Panc1 (cell line): ENCODE measurements at regions not wholly inside any gene's neighbourhood (a gene's known extent, or its start where the extent isn't known, plus 50 kb on each side); places are given as distances from the start of the nearest gene placed in this dataset.

Experiments
- POLR2AphosphoS5 ChIP-seq: IDR thresholded peaks from 2 replicates; pipeline ENCODE4 v1.6.1; 2012; ENCODE audit warnings: mild to moderate bottlenecking, low read depth, low read length, moderate library complexity
- TF ChIP-seq, protein P1 (sequence below): fragments of 450-650 bp; IDR thresholded peaks from 2 replicates; pipeline ENCODE4 v1.5.1; 2017; ENCODE audit warnings: mild to moderate bottlenecking

DNA sequence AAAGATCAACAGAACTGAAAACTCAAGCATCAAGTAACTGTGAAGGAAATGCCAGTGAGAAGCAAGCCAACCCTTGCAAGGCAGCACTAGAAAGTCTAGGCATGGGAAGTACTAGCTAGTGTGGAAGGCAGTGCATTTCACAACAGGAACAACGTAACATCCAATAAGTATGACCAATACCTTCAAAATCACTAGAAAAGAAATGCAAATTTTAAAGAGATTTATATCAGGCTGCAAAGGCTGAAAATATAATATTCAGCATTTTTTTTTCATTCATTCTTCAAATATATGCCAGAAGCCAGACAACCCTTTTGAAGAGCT, 121.9 kb downstream of the DLEU7 start:
- TF ChIP-seq, protein P1, sequence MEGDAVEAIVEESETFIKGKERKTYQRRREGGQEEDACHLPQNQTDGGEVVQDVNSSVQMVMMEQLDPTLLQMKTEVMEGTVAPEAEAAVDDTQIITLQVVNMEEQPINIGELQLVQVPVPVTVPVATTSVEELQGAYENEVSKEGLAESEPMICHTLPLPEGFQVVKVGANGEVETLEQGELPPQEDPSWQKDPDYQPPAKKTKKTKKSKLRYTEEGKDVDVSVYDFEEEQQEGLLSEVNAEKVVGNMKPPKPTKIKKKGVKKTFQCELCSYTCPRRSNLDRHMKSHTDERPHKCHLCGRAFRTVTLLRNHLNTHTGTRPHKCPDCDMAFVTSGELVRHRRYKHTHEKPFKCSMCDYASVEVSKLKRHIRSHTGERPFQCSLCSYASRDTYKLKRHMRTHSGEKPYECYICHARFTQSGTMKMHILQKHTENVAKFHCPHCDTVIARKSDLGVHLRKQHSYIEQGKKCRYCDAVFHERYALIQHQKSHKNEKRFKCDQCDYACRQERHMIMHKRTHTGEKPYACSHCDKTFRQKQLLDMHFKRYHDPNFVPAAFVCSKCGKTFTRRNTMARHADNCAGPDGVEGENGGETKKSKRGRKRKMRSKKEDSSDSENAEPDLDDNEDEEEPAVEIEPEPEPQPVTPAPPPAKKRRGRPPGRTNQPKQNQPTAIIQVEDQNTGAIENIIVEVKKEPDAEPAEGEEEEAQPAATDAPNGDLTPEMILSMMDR = no peak
- TF ChIP-seq POLR2AphosphoS5 = no peak
